ENCODE measurements at regions not wholly inside any gene's neighbourhood (a gene's known extent, or its start where the extent isn't known, plus 50 kb on each side); places are given as distances from the start of the nearest gene placed in this dataset.

DNA sequence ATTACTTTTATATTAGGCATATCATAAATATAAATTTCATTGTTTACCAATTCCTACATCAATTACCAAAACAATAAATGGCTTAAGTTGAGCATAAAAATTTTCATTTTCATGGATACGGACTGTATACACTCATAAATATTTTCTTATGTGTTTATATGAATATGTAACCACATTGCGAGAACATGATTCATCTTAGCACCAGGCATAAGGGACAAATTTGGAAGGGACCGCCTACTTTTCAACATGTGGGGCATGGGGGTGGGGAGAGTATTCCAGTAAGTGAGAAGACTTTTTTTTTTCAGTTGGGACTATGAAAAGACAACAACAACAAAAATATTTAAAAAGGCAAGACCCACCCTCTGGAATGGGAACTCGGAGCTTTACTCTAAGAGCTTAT, 296.1 kb downstream of the RAB38 start:
- no peaks in the 10 kb centered on the region for H3K27me3 Mint-ChIP-seq (ENCODE audit: low read depth)
- no peaks in the 10 kb centered on the region for H3K9me3 Mint-ChIP-seq
- TF ChIP-seq, protein P1, sequence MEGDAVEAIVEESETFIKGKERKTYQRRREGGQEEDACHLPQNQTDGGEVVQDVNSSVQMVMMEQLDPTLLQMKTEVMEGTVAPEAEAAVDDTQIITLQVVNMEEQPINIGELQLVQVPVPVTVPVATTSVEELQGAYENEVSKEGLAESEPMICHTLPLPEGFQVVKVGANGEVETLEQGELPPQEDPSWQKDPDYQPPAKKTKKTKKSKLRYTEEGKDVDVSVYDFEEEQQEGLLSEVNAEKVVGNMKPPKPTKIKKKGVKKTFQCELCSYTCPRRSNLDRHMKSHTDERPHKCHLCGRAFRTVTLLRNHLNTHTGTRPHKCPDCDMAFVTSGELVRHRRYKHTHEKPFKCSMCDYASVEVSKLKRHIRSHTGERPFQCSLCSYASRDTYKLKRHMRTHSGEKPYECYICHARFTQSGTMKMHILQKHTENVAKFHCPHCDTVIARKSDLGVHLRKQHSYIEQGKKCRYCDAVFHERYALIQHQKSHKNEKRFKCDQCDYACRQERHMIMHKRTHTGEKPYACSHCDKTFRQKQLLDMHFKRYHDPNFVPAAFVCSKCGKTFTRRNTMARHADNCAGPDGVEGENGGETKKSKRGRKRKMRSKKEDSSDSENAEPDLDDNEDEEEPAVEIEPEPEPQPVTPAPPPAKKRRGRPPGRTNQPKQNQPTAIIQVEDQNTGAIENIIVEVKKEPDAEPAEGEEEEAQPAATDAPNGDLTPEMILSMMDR (conservative IDR thresholded peaks at IDR 0.05) = no peak
- DNase-seq (ENCODE audit: low read depth, low spot score) = no peak
- H3K4me1 Mint-ChIP-seq = no peaks in the 10 kb centered on the region
- H3K36me3 Mint-ChIP-seq (ENCODE audit: low read depth) = no peaks in the 10 kb centered on the region
- H3K4me3 Mint-ChIP-seq = no peak overlapping the region
- H3K27ac Mint-ChIP-seq (ENCODE audit: unreplicated experiment) = no peak overlapping the region

DNA sequence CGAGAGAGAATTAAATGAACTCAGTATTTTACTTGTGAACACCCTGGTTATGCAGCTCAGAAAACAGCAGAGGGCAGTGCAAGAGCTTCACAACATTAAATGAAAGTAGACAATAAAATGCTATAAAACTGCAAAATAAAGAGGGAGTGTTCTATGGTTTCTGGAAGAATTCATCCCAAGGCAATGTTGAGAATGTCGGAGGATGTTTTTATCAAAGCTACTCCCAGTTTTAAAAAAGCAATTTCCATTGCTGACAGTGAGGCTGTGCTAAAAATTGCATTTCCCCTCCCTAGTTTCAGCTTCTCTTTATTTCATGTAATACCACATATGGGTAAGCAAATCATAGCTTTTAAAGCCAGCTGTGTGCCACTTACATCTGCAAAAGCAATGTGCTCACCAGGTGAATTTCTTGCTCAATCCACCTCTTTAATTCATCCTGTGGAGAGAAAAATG, 296.8 kb downstream of the RAB38 start:
- TF ChIP-seq, protein P1 (conservative IDR thresholded peaks at IDR 0.05) = peak; percentile 64
- DNase-seq (ENCODE audit: low read depth, low spot score) = peak; percentile 2
- no peaks in the 10 kb centered on the region for H3K36me3 Mint-ChIP-seq (ENCODE audit: low read depth)
- H3K4me3 Mint-ChIP-seq = no peak overlapping the region
- no peaks in the 10 kb centered on the region for H3K27me3 Mint-ChIP-seq (ENCODE audit: low read depth)
- no peak overlapping the region for H3K27ac Mint-ChIP-seq (ENCODE audit: unreplicated experiment)
- no peaks in the 10 kb centered on the region for H3K9me3 Mint-ChIP-seq
- H3K4me1 Mint-ChIP-seq = no peaks in the 10 kb centered on the region

DNA sequence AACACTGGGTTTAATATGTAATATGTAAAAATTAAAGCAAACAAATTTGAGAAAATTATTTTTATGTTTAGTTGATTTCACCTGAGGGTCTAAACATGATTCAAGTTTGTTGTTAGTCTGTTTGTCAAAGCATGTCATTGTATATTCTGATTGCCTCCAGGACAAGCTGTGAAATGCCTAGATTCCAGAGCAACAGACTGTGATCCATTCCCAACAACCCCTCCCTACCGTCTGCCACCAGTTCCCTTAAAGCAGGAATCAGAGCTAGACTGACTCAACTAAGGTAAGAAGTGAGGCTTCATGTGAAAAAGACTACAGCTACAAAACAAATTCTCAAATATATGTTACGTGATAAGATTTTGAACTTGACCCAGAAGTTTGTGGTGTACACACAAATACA, 304.2 kb downstream of the RAB38 start:
- TF ChIP-seq, protein P1 (conservative IDR thresholded peaks at IDR 0.05) = no peak
- Mint-ChIP-seq H3K36me3 (ENCODE audit: low read depth) (no peaks in the 10 kb centered on the region), H3K27ac (ENCODE audit: unreplicated experiment) (no peak overlapping the region), H3K4me1 (no peaks in the 10 kb centered on the region), H3K4me3 (no peak overlapping the region), H3K9me3 (no peaks in the 10 kb centered on the region), H3K27me3 (ENCODE audit: low read depth) (no peaks in the 10 kb centered on the region)
- DNase-seq (ENCODE audit: low read depth, low spot score) = no peak

DNA sequence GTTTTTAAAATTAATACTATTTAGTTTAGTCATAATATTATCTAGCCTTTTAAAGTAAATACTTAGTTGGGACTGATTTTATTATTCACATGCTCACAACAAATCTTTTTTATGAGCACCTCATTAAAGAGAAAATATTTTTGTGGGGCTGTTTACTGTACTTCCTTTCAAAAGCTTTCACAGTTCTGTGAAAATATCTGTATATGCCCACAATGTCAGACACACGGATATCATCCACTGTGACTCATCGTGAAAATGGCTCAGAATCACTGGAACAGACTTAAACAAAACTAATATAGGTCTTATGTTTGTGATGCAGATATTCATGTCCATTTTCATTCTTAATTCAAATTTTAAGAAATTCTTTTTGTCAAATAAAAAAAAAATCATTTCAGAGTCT, 305.2 kb downstream of the RAB38 start:
- Mint-ChIP-seq H3K27ac (ENCODE audit: unreplicated experiment) (no peak overlapping the region), H3K4me3 (no peak overlapping the region), H3K36me3 (ENCODE audit: low read depth) (no peaks in the 10 kb centered on the region), H3K4me1 (no peaks in the 10 kb centered on the region), H3K9me3 (no peaks in the 10 kb centered on the region), H3K27me3 (ENCODE audit: low read depth) (no peaks in the 10 kb centered on the region)
- no peak for DNase-seq (ENCODE audit: low read depth, low spot score)
- TF ChIP-seq, protein P1 (conservative IDR thresholded peaks at IDR 0.05) = no peak

DNA sequence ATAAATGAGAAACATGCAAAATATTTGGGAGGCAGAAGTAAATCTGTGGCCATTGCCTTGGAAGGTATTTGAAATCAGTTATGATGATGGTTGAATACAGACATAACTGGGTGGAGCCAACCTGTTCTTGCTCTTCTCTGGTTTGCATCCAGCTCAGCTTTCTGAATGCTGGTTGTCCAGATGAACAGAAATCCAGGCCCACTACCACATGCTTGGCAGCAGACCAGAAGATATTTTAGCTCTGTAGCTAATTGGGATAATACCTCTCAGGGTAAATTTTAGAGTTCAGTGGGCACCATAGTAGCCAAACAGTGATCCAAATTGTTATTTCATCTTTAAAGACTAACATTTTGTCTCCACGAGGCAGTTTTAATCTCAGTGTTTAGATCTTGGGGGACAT, 308.3 kb downstream of the RAB38 start:
- Mint-ChIP-seq H3K4me1 (no peaks in the 10 kb centered on the region), H3K4me3 (no peak overlapping the region), H3K27me3 (ENCODE audit: low read depth) (no peaks in the 10 kb centered on the region), H3K27ac (ENCODE audit: unreplicated experiment) (no peak overlapping the region), H3K9me3 (peaks cover 2% of the 10 kb centered on the region), H3K36me3 (ENCODE audit: low read depth) (no peaks in the 10 kb centered on the region)
- no peak for DNase-seq (ENCODE audit: low read depth, low spot score)
- TF ChIP-seq, protein P1 (conservative IDR thresholded peaks at IDR 0.05) = no peak

DNA sequence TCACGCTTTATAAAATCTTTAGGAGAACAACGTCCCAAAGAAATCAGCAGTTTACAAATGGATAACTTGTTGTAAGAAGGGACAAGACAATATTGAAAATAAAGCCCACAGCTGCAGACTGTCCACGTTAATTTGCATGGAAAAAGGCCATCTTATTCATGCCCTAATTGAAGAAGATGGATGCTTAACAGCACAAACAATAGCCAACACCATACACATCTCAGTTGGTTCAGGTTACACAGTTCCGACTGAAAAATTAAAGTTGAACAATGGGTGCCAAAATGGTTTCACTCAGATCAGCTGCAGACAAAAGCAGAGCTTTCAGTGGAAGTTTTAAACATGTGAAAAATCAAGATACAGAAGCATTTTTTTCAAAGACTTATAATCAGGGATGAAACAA, 314.2 kb downstream of the RAB38 start:
- Mint-ChIP-seq H3K36me3 (ENCODE audit: low read depth) (no peaks in the 10 kb centered on the region), H3K27me3 (ENCODE audit: low read depth) (no peaks in the 10 kb centered on the region), H3K4me3 (no peak overlapping the region), H3K9me3 (peaks cover 2% of the 10 kb centered on the region), H3K4me1 (peaks cover 6% of the 10 kb centered on the region), H3K27ac (ENCODE audit: unreplicated experiment) (peak overlapping the region; percentile 43)
- TF ChIP-seq, protein P1 (conservative IDR thresholded peaks at IDR 0.05) = no peak
- no peak for DNase-seq (ENCODE audit: low read depth, low spot score)
